Transverse colon (tissue), 3 donors: ENCODE measurements at regions not wholly inside any gene's neighbourhood (a gene's known extent, or its start where the extent isn't known, plus 50 kb on each side); places are given as distances from the start of the nearest gene placed in this dataset.
"Not testable (repeated sequence)": the region's sequence is repeated elsewhere in the genome, so short reads cannot be mapped to it uniquely, and the experiment has no call there.

Experiments used
- CTCF ChIP-seq, 5 experiments: fragments of 200-600 bp in 3 of 5; fragments of 450-650 bp in 2 of 5; sonication (generic) in 3 of 5; IDR thresholded peaks; 1 replicate in 2 of 5; 2 replicates in 3 of 5; pipeline ENCODE4 v1.5.1; 2016 to 2017; ENCODE audit warnings: antibody characterized with exemption in 5 of 5, inconsistent platforms in 3 of 5, mild to moderate bottlenecking in 2 of 5, moderate library complexity in 1 of 5
- POLR2A ChIP-seq: fragments of 450-650 bp; IDR thresholded peaks from one replicate; pipeline ENCODE4 v1.6.1; 2016; ENCODE audit warnings: antibody characterized with exemption, mild to moderate bottlenecking, moderate library complexity

DNA sequence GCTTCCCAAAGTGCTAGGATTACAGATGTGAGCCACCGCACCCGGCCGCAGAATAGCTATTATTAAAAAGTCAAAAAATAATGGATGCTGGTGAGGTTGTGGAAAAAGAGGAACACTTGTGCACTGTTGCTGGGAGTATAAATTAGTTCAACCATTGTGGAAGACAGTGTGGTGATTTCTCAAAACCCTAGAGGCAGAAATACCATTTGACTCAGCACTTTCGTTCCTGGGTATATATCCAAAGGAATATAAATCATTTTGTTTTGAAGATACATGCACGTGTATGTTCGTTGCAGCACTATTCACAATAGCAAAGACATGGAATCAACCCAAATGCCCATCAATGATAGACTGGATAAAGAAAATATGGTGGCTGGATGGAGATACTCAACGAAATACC, 132.1 kb upstream of the MED13 start:
- TF ChIP-seq POLR2A; CTCF (IDR thresholded peaks at IDR 0.05): not testable (repeated sequence)
